HG03025 (cell line): ENCODE measurements at regions not wholly inside any gene's neighbourhood (a gene's known extent, or its start where the extent isn't known, plus 50 kb on each side); places are given as distances from the start of the nearest gene placed in this dataset.

Source experiments
- ATAC-seq: cut with Tn5 transposase; IDR thresholded peaks from one replicate; pipeline ENCODE4 v1.9.1; 2021; ENCODE audit warnings: mild to moderate bottlenecking, moderate library complexity; ENCODE audit not compliant: unreplicated experiment, low FRiP score

GRCh38 chr3:72572489-72573007 is 275.7 kb downstream of the SHQ1 start:
- no peak for ATAC-seq

DNA sequence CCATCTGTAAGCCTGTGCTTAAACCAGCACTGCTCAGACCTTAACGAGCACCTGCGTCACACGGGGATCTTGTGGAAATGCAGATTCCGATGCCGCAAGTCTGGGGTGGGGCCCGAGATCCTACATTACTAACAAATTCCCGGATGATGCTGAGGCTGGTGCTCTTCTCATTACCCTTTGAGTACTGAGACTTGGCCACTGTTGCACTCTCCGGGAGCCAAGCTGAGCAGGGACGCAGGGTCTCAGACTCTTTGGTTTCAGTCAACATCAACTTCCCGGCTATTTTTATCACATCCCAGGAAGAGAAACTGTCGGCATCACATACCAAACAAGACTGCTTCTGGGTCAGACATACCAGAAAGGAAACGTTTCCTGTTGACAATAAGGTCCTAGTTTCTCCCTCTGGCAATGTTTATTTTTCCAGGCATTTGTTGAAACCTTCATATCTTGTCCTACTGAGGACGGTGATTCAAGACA is 276.6 kb downstream of the SHQ1 start:
- no peak for ATAC-seq

GRCh38 chr3:72571052-72571451 is 277.2 kb downstream of the SHQ1 start:
- ATAC-seq = no peak

DNA sequence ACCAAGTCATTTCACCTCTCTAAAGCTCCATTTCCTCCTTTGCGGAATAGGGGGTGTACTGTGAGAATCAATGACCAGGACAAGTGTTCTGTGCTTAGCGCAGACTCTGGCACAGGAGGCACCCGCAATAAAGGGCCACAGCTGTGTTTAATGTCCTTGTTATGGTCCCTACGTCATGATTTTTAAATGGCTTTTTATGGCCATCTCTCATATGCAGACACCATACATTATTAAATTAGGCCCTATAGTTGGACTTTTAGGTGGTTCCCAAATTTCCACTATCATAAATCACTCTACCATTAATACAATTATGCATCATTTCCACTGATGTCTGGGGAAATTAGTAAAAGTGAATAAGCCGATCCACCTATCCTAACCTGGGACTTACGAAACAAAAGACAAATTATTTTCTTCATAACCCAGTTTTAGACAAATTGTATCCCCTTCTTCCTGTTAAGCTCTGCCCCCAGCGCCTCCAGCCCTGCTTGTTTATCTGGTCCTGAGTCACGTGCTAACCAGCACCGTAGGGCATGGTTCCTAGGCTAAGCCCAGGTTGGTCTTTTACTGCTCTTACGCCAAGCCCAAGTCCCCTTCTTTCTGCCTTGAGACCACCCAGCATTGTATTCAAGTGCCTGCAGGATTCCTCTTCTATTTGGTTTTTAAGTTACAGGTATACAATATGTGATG is 278.3 kb downstream of the SHQ1 start:
- ATAC-seq = no peak

DNA sequence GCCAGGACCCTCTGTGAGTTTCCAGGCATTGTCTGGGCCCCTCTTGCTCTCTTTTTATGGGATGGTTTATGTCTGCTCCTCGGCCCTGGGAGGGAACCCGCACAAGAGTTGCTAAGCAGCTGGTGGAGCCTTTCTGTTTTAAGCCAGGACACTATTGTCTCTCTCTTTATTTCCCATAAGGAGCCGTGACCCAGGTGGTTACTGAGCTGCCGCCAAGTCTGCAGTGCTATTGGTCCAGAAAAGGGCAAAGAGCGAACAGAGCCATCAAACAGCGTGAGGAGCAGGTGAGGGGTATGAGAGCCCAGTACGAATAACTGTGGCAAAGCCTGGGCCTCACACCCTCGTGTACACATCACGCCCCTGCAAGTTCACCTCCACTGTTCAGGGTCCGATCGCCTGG is 280.2 kb downstream of the SHQ1 start:
- no peak for ATAC-seq

DNA sequence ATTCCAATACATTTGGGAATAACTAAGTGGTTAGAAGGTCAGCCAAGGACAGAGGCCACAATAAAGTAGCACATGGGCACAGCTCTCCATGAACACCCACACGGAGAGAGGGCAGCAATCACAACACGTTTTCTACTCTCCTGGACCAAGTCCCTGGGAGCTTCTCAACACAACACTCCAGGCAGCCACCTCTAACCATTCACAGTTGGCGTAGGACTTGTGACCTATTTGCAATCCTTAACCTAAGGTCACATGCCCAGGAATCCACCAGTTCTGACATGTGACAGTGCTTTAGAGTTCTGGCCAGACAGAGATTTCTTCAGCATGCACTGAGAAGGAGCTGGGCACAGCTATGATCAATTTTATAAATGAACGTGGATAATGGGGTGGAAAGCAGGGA is 280.8 kb downstream of the SHQ1 start:
- ATAC-seq = no peak

- no peak for ATAC-seq
Measured at GRCh38 chr3:72565593-72565992, 282.7 kb downstream of the SHQ1 start.

DNA sequence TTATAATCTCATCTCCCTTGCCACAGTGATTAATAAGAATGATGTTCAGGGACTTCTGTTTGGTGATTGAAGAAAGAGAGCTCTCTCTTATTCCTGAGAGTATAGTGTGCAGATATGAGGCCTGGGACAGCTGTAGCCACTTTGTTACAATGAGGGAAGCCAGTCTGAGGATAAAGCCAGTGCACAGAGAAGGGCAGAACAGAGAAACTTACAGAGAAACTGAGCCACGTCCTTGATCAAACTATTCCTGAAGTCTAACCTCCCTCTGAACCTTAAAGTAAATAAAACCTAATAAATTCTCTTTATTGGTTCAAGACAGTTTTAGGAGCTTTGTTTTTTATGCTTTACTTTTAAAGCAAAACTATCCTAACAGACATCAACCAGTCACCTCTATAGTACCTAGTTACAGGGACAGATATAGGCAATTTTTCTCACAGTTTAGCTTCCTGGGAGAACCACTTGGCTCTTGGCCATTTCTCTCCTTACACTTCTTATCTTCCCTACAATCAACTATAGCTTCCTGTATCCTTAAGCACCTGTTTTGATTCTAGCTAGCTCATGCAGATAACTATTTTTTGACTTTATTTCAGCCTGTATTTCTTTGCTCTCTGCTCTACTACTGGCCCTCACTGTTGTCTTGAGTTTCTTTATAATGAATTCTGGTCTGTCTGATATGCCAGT is 284.4 kb downstream of the SHQ1 start:
- ATAC-seq = no peak

DNA sequence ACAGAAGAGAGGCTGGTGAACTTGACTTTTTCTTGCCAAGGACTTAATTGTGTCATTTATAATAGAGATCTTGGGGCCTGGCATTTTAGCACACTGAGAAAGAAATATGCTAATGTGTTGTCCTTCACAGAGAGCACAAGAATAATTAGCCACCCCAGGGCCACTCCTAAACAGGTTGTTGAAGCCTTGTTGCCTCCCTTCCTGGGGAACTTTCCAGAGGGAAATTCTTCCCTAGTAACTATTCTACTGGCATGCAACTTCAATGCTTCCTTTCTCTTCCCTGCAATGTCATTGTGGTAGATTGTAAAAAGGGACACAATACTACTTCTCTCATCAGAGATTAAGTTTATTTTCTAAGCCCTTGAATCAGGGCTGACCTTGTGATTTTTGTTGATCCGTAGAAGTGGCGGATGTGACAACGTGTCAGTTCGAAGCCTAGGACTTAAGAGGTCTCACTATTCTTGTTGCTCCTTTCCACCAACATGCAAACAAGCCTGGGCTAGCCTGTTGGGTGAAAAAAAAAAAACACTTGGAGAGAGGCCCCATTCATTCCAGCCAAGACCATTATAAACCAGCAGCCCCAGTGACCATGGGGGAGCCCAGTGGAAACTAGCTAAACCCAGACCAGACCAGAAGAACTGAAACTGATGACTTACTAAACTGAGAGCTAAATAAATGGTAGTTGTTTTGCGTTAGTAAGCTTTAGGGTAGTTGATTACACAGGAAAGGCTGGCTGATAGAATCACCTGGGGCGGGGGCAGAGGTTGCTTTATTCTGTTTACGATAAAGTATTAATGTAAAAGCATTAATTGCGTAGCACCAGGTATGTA is 287.2 kb downstream of the SHQ1 start:
- ATAC-seq = no peak

GRCh38 chr3:72559385-72559784 is 288.9 kb downstream of the SHQ1 start:
- ATAC-seq = no peak

- no peak for ATAC-seq
Measured at GRCh38 chr3:72558001-72558400, 290.2 kb downstream of the SHQ1 start.

DNA sequence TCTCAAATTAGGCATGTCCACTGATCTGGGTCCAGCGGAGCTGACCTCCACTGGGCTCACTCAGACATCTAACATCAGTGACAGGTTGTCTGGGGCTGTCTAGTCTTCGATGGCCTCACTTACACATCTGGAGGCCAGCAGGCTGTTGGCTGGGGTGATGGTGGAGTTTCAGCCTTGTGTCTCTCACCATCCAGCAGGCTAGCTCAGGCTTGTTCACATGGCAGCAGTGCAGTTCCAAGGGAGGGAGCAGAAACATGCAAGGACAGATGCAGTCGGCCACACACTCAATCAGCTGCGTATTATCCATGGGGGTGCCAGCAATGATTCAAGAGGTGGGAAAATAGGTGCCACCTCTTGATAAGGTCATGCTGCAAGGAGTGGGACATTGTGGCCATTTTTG is 292.5 kb downstream of the SHQ1 start:
- ATAC-seq = no peak

DNA sequence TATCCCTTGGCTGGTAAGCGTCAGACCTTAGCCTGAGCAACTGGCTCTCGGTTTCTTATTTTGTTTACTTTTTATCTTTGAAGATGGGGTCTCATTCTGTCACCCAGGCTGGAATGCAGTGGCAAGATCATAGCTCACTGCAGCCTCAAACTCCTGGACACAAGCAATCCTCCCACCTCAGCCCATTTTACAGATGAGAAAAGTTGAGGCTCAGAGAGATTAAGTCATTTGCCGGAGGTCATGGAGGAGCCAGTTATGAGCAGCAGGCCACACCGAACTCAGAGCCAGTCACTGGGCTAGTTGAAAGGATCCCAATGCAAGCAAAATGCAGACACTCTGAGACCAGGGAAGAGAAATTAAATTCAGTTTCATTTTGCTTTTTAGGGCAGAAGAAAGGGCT is 293.6 kb downstream of the SHQ1 start:
- ATAC-seq = no peak

GRCh38 chr3:72553298-72553697 is 294.9 kb downstream of the SHQ1 start:
- no peak for ATAC-seq

- ATAC-seq = no peak
Measured at GRCh38 chr3:72550582-72551262, 297.5 kb downstream of the SHQ1 start.

DNA sequence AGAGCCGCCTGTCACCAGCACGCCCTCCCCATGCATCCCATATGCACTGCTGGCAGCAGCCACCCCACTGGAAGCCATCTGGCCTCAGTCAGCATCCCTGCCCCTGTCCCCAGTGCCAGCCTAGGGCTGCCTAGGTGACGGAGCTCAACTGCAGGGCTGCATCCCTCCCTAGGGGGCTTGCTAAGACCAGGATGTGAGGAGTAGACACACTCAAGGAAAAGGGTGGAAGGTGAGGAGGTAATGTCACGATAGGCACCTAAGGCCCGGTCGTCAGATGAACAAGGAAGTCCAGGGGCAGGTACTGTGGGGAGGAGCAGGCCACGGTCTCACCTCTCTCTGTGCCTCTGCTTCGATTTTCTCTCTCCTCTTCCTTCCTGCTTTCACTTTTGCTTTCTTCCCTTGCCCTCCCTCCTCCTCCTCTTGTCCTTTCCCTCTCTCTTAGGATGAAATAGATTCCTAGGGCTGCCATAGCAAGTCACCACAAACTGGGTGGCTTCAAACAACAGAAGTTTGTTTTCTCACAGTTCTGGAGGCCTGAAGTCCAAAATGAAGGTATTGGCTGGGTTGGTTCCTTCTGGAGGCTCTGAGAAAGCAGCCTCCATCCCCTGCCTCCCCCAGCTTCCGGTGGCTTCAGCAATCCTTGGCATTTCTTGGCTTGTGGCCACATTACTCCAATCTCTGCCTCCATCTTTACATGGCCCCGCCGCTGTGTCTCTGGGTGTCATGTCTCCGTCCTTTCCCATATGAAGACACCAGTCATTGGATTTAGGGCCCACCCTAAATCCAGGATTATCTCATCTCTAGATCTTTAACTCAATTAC is 298.3 kb downstream of the SHQ1 start:
- no peak for ATAC-seq

DNA sequence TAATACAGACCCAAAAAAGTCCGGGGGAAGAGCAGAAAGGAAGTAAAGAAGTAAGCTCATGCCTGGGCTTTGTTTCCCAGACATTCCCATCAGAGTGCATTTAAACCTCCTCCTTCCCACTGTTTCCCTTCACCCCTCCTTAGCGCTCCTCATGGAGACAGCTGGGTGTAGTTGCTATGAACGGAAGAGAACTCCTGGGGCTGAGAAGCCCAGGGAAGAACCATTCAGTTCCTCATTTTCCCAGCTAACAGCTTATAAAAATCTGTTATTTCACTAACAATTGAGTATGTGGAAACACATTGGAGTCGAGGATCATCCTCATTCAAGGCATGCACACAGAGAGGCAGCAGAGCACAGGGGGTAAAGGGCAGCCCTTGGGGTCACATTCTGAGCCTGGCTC is 299.3 kb downstream of the SHQ1 start:
- no peak for ATAC-seq

- ATAC-seq = no peak
Measured at GRCh38 chr3:72548461-72548860, 299.8 kb downstream of the SHQ1 start.

- no peak for ATAC-seq
Measured at GRCh38 chr3:72547183-72547582, 301.1 kb downstream of the SHQ1 start.

DNA sequence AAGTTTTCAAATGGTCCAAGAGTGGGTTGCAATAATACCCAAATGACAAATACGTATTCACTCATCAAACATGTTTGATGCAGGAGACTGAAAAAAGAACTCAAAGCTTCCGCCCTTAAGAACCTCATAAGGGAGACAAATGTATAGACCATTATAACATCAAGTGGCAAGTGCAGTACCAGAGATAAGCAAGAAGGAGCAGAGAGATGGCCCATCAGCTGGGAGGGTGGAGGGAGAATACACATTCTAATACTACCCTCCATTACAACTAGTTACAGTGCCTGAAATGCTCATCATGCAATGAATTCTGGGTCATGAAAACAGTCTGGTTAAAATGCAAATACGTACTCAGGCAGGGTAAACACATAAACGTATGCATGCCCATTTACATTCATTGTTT is 304.0 kb downstream of the SHQ1 start:
- no peak for ATAC-seq
